ENCODE measurements at regions not wholly inside any gene's neighbourhood (a gene's known extent, or its start where the extent isn't known, plus 50 kb on each side); places are given as distances from the start of the nearest gene placed in this dataset.

DNA sequence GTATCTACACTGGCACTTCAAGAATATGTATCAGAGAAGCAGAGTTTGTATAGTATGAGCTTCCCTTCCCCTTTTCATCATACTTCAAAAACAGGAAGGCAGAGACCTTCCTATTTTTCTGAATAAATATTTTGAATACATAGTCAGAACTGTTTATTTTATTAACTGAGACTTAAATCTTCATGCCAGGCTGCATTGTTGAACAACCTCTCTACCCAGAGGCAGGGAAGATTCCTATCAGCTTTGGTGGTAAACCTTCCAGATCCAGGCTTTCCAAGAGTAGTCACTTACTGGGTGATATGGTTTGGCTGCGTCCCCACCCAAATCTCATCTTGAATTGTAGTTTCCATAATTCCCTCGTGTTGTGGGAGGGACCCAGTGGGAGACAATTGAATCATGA, 217.4 kb upstream of the ATP11B start:
- no peak for DNase-seq (ENCODE audit: low spot score)

DNA sequence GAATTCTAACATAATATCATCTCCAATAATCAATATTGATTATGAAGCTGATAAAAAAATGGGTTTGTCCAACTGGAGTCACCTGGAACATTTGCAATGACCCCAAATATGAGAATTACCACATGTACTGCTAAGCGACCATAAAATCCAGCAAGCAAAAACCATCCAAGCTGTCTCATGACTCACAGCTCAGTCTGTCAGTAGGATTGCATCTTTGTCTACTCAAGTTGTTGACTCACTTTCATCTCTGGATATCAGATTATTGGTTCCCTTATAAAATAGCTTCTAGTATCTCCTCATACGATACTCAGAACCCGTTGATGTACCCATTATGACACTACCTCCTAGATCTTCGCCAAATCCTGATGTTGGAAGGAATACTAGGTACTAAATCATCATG, 209.8 kb upstream of the ATP11B start:
- DNase-seq (ENCODE audit: low spot score) = no peak

DNA sequence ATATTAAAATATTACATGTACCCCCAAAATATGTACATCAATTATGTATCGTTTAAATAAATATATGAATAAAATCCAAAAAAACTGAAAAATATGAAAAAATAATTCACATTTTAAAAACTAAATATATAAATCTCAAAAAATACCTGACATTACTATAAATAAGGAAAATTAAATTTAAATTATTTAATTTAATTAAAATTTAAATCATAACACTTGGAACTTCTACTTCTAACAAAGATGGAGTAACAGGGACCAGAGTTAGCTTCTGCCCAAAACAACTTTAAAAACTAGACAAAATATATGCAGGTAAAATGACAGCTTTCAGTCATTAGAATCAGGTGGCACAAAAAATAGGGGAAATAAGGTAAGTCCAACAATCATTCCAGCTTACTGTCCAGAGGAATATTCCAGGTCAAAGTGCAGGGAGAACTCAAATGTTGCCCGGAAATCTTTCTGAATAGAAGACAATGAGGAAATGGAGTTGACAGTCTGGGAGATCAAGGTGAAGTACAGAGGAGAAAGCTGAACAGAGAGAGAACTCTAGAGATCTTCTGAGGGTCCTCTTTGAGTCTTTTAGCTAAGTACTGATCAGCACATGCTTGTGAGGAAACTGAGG, 207.7 kb upstream of the ATP11B start:
- DNase-seq (ENCODE audit: low spot score) = no peak

DNA sequence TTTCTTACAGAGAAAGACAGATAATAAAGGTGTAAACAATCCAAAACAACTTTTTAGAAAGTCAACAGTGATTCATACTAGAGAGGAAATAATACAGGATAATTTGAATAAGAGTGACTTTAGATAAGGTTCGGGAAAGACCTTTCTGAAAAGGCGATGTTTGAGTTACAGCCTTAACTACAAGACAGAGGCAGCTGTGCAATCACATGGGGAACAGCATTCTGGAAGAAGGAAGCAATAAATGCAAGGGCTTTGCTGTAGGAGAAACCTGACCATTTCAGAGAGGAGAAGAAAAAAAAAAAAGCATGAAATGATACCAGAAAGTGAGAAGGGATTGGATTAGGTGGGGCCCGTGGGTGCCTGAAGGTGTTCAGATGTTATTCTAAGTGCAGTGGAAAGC, 200.6 kb upstream of the ATP11B start:
- no peak for DNase-seq (ENCODE audit: low spot score)

DNA sequence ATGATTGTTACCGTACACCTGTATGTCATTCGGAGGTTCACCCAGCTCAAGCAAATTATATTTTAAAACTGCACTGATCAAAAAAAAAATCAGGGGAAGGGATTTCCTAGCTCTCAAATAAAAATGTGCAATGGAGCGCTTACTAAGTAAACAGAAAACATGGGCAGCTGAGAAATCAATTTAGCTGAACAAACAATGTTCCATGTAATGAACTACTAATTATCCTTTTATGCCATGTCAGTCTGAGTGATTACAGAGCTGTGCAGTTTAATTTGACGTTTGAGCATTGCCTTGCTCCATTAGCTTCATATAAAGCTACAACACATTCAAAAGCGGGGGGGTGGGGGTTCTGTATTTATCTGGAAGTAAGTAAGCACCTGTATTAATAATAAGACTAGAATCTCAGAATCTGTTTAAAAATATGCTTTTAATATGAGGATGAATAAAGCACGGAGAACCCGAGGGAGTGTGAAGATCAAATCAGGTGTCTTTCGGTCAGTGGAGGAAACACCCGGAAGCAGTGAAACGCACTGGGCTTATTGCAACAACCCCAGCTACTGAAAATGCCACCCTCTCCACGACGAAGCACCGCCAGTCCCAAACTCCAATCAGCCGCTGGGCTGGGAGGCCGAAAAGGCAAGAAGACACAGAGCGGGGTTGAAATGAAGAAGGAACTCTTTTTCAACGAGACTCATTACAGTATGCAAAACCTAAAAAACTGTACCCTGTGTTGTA, 196.5 kb upstream of the ATP11B start:
- DNase-seq (ENCODE audit: low spot score) = no peak

DNA sequence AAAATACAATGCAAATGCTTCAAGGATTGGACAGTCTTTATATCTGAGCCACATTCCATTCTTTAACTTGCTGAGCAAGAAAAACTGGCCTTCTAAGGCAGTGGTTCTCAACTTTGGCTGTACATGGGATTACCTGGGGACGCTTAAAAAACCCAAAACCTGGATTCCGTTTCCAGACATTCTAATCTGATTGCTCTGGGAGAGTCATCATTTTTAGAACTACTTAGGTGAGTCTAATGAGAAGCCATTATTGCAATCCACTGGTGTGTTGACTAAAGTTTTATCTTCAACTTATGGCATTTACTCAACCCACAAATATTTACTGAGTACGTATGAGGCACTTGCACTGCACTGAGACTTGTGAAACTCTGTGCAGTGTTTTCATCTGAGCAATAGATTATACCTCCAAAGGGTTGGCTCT, 195.7 kb upstream of the ATP11B start:
- DNase-seq (ENCODE audit: low spot score) = no peak

DNA sequence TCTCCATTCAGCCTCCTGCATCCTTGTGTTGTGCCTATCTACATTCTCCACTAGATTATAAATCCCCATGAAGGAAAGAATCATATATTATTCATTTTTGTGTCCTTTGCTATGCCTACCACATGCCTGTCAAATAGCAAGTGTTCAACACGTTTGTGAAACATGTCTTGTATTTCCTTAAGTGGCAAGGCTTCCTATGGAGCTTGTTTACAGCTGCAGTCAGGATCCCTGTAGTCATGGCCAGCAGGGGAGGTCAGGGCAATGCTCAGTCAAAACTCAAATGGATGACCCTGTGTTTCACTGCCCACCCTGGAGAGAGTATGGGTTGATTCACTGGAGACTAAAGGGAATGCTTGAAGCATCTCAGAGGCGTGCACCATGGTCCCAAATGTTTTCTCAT, 191.7 kb upstream of the ATP11B start:
- no peak for DNase-seq (ENCODE audit: low spot score)

DNA sequence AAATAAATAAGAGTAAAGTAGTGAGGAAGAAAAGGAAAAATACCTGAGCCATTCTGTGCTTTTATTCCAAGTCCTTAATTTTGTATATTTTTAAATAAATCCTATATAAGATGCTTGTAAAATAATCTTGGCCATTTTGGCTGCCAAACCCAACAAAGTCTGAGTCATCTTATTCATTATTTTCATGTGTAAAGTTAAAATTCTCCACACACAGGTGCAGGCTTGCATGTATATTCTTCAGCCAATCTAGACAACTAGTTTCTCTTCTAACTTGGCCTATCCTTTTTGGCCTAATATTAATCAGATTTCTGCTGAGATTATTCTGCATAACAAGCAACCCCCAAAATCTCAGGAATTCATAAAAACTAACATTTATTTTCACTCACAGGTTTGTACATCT, 189.8 kb upstream of the ATP11B start:
- DNase-seq (ENCODE audit: low spot score) = no peak

DNA sequence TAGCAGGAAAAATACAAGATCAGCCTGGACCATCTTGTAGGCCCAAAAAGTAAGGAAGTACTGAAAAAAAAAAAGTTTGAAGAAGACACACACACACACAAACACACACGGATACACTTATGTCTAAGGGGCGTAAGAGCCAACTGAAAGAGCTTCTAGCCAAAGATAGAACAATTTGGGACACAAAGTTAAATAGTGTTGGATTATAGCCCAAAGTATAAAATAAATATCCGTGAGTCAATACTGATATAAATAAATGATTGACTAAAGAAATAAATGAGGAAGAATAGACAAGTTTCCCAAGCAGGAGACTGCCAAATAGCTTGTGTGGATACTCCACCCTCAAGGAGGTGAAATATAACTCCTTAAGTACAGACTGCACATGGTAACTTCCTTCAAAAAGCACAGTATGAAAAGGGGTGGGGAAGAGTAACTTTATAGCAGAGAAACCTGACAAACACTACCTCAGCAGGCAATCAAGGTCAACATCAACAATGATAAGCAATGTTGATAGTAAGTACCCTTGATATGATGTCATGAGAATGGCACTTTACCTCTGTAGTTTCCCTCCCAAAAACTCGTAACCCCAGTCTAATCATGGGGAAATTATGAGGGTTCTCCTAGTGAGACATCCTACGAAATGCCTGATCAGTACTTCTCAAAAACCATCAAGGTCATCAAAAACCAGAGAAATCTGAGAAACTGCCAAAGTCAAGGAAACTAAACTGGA, 187.3 kb upstream of the ATP11B start:
- no peak for DNase-seq (ENCODE audit: low spot score)

DNA sequence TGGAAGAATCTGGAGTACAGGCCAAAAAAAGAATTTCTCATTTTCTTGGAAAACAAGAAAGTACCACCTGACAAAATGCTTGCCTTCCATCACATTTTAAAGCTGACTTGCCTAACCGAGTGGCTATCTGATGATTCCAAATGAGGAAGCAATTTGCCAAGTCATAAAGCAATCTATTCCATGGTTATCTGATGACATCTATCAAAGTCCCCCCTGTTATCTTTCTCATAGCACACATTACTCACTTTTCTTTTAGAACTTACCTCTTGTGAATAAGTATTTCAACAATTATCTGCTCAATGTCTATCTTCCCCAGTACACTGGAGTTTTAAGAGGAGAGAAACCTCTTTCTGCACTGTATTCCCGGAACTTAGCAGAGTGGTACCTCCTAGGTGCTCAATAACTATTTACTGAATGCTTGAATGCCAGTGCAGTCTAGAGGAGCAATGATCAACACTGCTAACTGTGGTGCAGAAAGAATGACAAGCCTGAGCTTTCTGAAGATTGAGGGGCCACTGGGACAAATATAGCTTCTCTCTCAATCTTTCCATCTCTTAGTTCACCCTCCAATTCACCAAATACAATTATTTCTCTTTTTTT, 186.3 kb upstream of the ATP11B start:
- DNase-seq (ENCODE audit: low spot score) = no peak

DNA sequence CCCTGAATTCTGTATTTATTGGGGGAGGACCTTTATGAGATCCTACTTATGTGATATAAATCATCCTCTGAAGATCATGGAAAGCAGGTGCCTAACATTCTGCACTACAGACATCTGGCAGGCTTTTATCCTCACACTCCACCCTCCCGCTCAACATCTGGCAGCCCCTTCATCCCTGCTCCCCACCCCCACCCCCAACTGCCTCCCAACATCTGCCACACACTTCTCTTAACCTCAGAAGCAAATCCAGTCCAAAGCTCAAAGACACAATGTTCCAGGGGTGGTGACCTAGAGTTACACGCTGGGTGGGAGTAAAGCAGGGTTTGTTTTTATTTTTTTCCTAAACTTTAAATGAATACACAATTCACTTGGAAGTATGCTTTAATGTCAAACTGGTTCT, 184.5 kb upstream of the ATP11B start:
- no peak for DNase-seq (ENCODE audit: low spot score)

DNA sequence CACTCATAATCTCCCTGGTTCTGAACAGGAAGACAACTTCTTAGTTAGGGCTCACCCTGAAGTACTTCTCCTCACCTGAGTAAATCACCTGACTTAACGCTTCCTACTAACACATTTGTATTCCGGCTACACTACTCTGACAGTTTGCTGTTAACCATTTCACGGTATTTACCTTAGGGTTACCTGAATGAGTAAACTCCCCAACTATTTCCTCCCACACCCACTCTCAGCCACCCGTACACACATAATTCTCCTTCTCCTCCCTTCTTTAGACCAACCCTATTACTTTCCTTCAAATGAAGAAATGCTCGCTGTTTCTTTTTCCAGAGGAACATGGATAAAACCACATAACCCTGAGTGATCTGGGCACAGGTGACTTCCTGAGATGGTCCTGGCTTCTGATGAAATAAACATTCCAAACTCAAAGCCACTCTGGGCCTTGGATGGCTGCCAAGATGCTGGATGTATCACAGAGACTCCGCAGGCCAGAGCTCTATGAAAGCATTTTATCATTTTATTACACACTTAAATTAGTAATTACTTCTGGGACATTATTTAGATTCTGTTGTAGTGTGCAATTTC, 183.6 kb upstream of the ATP11B start:
- no peak for DNase-seq (ENCODE audit: low spot score)

DNA sequence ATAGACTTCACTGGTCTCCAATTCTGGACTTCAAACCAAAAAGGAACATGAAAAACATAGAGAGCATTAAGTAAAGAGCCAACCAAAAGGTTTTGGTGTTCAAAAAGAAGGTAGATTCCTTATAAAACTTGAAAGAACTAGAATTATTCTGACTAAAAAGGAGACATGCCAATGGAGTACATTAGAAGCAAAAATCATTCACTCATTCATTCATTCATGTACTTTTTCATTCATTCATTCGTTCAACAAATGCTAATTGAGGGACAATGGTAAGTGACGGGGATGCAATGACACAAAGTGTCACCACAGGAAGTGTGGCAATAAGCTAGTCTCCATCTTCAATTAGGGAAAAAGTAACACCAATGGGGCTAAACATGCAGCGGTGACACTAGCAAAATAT, 181.0 kb upstream of the ATP11B start:
- no peak for DNase-seq (ENCODE audit: low spot score)

DNA sequence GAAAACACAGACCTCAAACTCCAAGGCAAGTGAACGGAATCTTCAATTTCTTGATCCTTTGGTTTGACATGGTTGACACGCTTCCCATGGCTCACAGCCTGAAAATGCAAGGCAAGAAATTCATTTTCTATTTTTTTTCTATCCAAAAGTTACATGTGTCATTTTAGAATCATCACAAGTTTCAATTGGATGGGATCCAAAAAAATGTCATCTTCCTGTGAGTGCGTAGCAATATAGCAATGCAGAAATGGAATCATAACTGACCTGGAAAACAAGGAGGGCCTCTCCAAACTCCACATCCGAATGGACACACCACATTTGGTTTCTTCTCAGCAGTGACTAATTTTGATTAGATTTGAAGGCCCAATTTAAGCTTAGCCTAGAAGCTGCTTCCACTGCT, 175.8 kb upstream of the ATP11B start:
- DNase-seq (ENCODE audit: low spot score) = no peak

DNA sequence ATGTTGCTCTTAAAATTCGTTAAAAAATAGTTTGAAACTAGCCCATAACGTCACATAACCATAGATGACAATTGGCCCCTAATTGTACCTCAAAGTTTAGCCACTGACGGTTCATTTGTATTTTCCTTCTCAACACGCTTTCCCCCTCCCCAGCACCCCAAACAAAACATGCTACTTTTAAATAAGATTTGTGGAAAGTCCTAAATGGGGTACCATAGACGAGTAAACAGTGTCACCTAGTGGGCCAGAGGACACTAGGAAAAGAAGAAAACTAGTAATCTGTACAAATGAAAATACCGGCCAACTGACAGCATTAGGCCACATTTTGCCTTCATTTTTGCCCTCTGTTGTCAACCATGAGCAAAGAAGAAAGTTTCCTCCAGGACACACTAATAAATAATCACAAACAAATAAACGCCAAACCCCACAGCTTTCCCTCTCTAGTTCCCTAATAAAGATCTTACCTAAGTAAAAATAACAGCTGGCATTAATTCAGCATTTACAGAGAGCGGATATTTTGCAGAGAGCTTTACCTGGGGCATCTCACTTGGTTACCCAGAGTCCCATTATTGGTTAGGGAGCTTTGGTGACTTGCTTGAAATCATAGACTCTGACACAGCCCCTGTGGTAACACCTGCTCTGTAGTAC, 175.1 kb upstream of the ATP11B start:
- no peak for DNase-seq (ENCODE audit: low spot score)

DNA sequence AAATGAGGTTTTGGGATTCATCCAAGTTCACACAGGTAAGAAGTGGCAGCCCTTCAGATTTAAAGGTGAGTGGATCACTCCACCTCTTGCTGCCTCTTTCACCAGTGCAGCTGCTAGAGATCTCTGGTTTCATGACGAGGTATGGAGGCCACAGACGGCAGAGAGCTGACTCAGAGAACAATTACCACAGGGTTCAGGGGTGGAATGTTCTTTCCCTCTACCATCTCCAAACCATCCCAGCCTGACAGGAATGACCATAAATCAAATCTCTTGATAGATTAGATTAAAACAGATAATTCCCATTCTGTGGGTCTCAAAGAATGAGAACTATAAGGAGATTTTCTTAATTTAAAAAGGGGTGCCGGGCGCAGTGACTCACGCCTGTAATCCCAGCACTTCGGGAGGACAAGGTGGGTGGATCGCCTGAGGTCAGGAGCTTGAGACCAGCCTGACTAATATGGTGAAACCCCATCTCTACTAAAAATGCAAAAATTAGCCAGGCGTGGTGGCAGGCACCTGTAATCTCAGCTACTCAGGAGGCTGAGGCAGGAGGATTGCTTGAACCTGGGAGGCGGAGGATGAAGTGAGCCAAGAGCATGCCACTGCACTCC, 174.2 kb upstream of the ATP11B start:
- DNase-seq (ENCODE audit: low spot score) = no peak

DNA sequence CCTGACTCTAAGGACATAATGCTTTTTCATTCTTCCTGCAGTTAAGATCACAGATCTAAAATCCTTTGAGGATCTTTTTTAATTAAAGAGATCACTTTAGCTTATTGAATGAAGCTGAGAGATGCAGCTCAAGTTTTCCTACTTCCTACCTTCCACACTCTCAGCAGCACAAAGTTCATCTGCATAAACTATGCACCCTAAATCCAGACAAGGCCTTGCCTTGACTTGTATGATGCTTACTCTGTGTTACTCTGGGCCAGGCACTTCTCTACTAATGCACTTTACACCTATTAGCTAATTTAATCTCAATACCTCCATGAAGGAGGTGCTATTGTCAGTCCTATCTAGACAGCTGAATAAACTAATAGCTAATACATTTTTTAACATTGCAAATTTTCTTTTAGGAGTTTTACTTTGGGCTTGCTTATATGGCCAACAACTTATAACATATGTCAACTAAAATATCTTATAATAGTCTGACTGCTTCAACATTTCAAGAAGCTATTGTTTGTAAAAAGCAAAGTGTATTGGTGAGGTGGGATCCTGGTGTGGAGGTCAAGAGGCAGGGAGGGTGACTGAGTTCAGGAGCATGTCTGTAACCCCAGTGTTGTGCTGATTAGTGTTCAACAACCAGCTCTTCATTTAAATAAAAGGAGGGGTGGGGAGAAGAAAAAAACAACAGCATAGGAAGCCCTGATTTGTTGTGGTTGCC, 172.4 kb upstream of the ATP11B start:
- DNase-seq (ENCODE audit: low spot score) = no peak

DNA sequence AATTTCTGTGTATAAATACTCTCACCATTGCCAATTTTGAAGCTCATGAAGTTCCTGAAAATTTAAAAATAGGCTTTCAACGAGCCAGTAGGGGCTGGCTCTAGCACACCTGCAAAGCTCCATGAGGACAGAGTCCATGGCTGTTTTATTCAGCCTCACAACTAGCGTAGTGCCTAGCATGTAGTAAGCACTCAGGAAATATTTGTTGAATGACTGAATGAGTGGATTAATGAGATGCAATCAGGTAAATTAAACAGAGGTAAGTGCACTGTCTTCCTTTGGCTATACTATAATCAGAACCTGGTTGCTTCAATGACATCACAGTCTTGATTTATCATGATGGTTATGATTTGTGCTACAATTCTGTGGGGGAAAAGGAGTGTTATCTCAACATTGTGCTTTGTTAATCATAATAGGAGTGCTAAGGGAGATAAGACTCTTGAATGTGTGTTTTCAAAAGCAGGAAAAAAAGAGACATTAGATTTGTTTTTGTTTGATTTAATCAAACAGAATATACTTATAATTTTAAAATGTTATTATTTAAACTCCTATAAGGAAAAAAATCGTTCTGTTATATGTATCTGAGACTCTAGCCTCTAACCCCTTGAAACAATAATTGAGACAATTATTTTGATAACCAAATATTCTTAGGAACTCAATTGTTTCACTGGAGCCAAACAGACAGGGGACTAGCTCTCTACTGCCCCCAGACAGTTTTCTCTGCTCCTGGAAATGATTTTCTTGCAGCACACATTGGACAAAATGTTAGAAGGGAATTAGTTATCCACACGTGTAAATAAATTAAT, 171.7 kb upstream of the ATP11B start:
- no peak for DNase-seq (ENCODE audit: low spot score)

DNA sequence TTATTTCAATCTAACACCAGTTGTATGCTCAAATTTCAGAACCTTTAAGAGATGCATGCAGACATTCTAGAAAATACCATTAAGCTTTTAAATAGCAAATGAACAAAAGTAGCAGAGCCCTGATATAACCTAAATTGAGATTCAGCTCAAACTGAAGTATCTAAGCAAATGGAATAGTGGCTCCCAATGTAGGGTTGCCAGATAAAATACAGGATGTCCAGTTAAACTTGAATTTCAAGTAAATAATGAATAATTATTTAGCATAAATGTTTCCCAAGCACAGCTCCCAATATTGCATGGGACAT, 171.1 kb upstream of the ATP11B start:
- DNase-seq (ENCODE audit: low spot score) = no peak

Data from hematopoietic multipotent progenitor cell treated with erythropoietin and hydrocortisone succinate and interleukin-3 and kit ligand, for 17 days (in vitro differentiated cells).